Prostate gland (tissue), 2 donors: ENCODE measurements at regions not wholly inside any gene's neighbourhood (a gene's known extent, or its start where the extent isn't known, plus 50 kb on each side); places are given as distances from the start of the nearest gene placed in this dataset.

Experiments used
- DNase-seq: peaks from one replicate; pipeline ENCODE4 v3.0.0-alpha.2; 2019; ENCODE audit warnings: low spot score
- H3K27ac ChIP-seq, 2 donors: fragments of 200-600 bp; sonication (generic); 2 replicates each; pipeline ENCODE4 v1.5.1; 2017 to 2019
- H3K27me3 ChIP-seq: fragments of 200-600 bp; sonication (generic); replicated peaks from 2 replicates; pipeline ENCODE4 v1.5.1; 2019; ENCODE audit not compliant: insufficient read depth
- H3K36me3 ChIP-seq, 2 donors: fragments of 200-600 bp; sonication (generic); 1 replicate in 1 of 2; 2 replicates in 1 of 2; pipeline versions ENCODE4 v1.5.1 to v1.8.1; 2017 to 2019
- H3K4me1 ChIP-seq: fragments of 200-600 bp; sonication (generic); replicated peaks from 2 replicates; pipeline ENCODE4 v1.5.1; 2019
- H3K4me3 ChIP-seq, 2 donors: fragments of 200-600 bp; sonication (generic); 2 replicates each; pipeline ENCODE4 v1.5.1; 2017 to 2019
- H3K9me3 ChIP-seq: fragments of 200-600 bp; sonication (generic); 2 replicates; pipeline ENCODE4 v1.5.1; 2017
- CTCF ChIP-seq, 4 experiments: fragments of 200-600 bp in 2 of 4; fragments of 450-650 bp in 2 of 4; sonication (generic) in 2 of 4; IDR thresholded peaks; 1 replicate in 3 of 4; 2 replicates in 1 of 4; pipeline ENCODE4 v1.5.1; 2016 to 2019; ENCODE audit warnings: antibody characterized with exemption in 4 of 4, mild to moderate bottlenecking in 2 of 4, moderate library complexity in 2 of 4
- POLR2A ChIP-seq: fragments of 450-650 bp; IDR thresholded peaks from one replicate; pipeline ENCODE4 v1.6.1; 2016; ENCODE audit warnings: antibody characterized with exemption, mild to moderate bottlenecking
- POLR2AphosphoS5 ChIP-seq: sonication (generic); formaldehyde crosslinking; IDR thresholded peaks from one replicate; pipeline ENCODE4 v1.6.1; 2017; ENCODE audit warnings: antibody characterized with exemption
- WGBS: methylation state at CpG from one replicate; pipeline ENCODE4 v1.1.5; 2018; 5-methylcytosine and 5-hydroxymethylcytosine counted together
- intact Hi-C: fragments of 100-400 bp; cut with DNase I; formaldehyde crosslinking; loops from one replicate; pipeline ENCODE4 v1.14.2; 2022

- no peak for TF ChIP-seq POLR2A
- no peak for TF ChIP-seq POLR2AphosphoS5
- TF ChIP-seq CTCF (IDR thresholded peaks at IDR 0.05), result no peak
- intact Hi-C loops, result no loop called here
- H3K4me1 ChIP-seq, result no peaks in the 10 kb centered on the region
- H3K4me3 ChIP-seq, result no peak overlapping the region
- WGBS, result 91% methylated on average over 1 of the region's 1 CpG
- H3K27ac ChIP-seq, result no peak overlapping the region
- no peaks in the 10 kb centered on the region for H3K27me3 ChIP-seq
- H3K36me3 ChIP-seq, result no peaks in the 10 kb centered on the region
- no peaks in the 10 kb centered on the region for H3K9me3 ChIP-seq
- DNase-seq, result no peak
Measured at GRCh38 chr2:122815120-122815519, 1059.7 kb downstream of the TSN start.

- no peaks in the 10 kb centered on the region for H3K9me3 ChIP-seq
- WGBS, result 58% methylated on average over 3 of the region's 3 CpGs
- no peak overlapping the region for H3K27ac ChIP-seq
- H3K4me1 ChIP-seq, result no peaks in the 10 kb centered on the region
- H3K27me3 ChIP-seq, result no peaks in the 10 kb centered on the region
- H3K4me3 ChIP-seq, result no peak overlapping the region
- DNase-seq, result no peak
- intact Hi-C loops, result no loop called here
- no peaks in the 10 kb centered on the region for H3K36me3 ChIP-seq
- TF ChIP-seq POLR2A (no peak), POLR2AphosphoS5 (no peak), CTCF (IDR thresholded peaks at IDR 0.05) (no peak)
Measured at GRCh38 chr2:122816803-122817202, 1061.4 kb downstream of the TSN start.

DNA sequence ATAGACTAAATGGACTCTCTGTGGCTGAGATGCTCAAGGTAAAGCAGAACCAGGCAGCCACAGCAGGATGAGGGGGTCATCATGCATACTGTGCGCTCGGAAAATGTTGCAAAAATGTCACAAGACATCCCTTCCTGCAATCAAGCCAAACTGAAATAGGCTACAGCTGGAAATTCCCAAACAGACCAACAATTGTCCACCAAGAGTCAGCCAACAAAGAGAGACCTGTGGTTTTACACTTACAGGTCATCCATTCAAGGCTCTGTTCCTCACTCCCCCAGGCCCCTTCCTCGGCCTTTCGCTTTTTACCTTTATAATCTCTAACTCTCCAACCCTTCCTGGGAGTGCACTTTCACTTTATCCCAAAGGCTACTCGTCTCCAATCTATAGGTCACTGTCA, 1066.9 kb downstream of the TSN start:
- DNase-seq, result no peak
- H3K27me3 ChIP-seq, result no peaks in the 10 kb centered on the region
- H3K4me3 ChIP-seq, result no peak overlapping the region
- no peaks in the 10 kb centered on the region for H3K36me3 ChIP-seq
- H3K9me3 ChIP-seq, result no peaks in the 10 kb centered on the region
- intact Hi-C loops, result no loop called here
- no peak overlapping the region for H3K27ac ChIP-seq
- TF ChIP-seq POLR2A, result no peak
- no peak for TF ChIP-seq POLR2AphosphoS5
- TF ChIP-seq CTCF (IDR thresholded peaks at IDR 0.05), result no peak
- WGBS, result 92% methylated on average over 5 of the region's 5 CpGs
- H3K4me1 ChIP-seq, result no peaks in the 10 kb centered on the region

DNA sequence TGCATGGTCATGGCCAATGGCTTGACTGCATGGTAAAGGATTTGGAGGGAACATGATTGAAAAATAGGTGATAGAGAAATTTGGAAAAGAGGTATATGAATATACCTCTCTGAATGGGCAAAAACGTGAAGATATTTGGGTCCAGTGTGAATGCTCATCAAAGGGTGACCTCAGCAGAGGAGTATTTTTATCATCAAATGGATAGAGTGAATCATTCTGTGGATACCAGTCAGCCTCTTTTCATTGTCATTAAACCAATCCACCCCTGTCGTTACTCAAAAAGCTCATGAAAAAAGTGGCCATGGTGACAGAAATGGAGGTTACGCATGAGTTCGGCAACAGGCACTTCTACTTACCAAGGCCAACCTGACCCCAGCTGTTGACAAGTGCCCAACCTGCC, 1074.7 kb downstream of the TSN start:
- no peaks in the 10 kb centered on the region for H3K27me3 ChIP-seq
- no peak for TF ChIP-seq CTCF (IDR thresholded peaks at IDR 0.05)
- TF ChIP-seq POLR2A, result no peak
- no peak for TF ChIP-seq POLR2AphosphoS5

GRCh38 chr2:122831649-122832048, 1076.2 kb downstream of the TSN start:
- H3K27ac ChIP-seq, result no peak overlapping the region
- WGBS, result 42% methylated on average over 2 of the region's 2 CpGs
- no peaks in the 10 kb centered on the region for H3K9me3 ChIP-seq
- intact Hi-C loops, result no loop called here
- no peaks in the 10 kb centered on the region for H3K36me3 ChIP-seq
- TF ChIP-seq CTCF (IDR thresholded peaks at IDR 0.05), result no peak
- no peak for TF ChIP-seq POLR2A
- no peak for TF ChIP-seq POLR2AphosphoS5
- no peak for DNase-seq
- H3K27me3 ChIP-seq, result no peaks in the 10 kb centered on the region
- no peak overlapping the region for H3K4me3 ChIP-seq
- H3K4me1 ChIP-seq, result no peaks in the 10 kb centered on the region

More for the DNA sequence above, 1074.7 kb downstream of the TSN start:
- H3K4me3 ChIP-seq, result no peak overlapping the region
- H3K4me1 ChIP-seq, result no peaks in the 10 kb centered on the region
- DNase-seq, result no peak
- intact Hi-C loops, result no loop called here
- H3K9me3 ChIP-seq, result no peaks in the 10 kb centered on the region
- H3K27ac ChIP-seq, result no peak overlapping the region
- 86% methylated on average over 4 of the region's 4 CpGs for WGBS
- H3K36me3 ChIP-seq, result no peaks in the 10 kb centered on the region
